Neutrophil (primary cell): ENCODE measurements at regions not wholly inside any gene's neighbourhood (a gene's known extent, or its start where the extent isn't known, plus 50 kb on each side); places are given as distances from the start of the nearest gene placed in this dataset.

Source experiments
- H3K27ac ChIP-seq: fragments of 200-600 bp; sonication (generic); 2 replicates; pipeline ENCODE4 v1.5.1; 2016; ENCODE audit warnings: mild to moderate bottlenecking, moderate library complexity
- H3K27me3 ChIP-seq: fragments of 200-600 bp; sonication (generic); 2 replicates; pipeline ENCODE4 v1.6.0; 2016; ENCODE audit warnings: mild to moderate bottlenecking
- H3K36me3 ChIP-seq: fragments of 200-600 bp; sonication (generic); 2 replicates; pipeline ENCODE4 v1.5.1; 2017
- H3K4me1 ChIP-seq, 2 experiments: fragments of 200-600 bp in 1 of 2; sonication (generic) in 1 of 2; 1 replicate in 1 of 2; 2 replicates in 1 of 2; pipeline versions ENCODE4 v1.5.1 to v1.6.1; 2013 to 2016; ENCODE audit warnings: low read depth in 1 of 2, low read length in 1 of 2, mild to moderate bottlenecking in 1 of 2, moderate library complexity in 1 of 2; ENCODE audit not compliant: control insufficient read depth in 1 of 2, insufficient read depth in 1 of 2
- H3K4me3 ChIP-seq, 2 experiments: fragments of 200-600 bp in 1 of 2; sonication (generic) in 1 of 2; 1 replicate in 1 of 2; 2 replicates in 1 of 2; pipeline ENCODE4 v1.5.1; 2013 to 2016; ENCODE audit warnings: low read depth in 1 of 2, low read length in 1 of 2, mild to moderate bottlenecking in 1 of 2, moderate library complexity in 1 of 2
- H3K9me3 ChIP-seq: fragments of 200-600 bp; sonication (generic); 2 replicates; pipeline ENCODE4 v1.5.1; 2016
- TF ChIP-seq, protein P1 (sequence below): fragments of 200-600 bp; sonication (generic); IDR thresholded peaks from 2 replicates; pipeline ENCODE4 v1.5.1; 2016; ENCODE audit warnings: antibody characterized with exemption

DNA sequence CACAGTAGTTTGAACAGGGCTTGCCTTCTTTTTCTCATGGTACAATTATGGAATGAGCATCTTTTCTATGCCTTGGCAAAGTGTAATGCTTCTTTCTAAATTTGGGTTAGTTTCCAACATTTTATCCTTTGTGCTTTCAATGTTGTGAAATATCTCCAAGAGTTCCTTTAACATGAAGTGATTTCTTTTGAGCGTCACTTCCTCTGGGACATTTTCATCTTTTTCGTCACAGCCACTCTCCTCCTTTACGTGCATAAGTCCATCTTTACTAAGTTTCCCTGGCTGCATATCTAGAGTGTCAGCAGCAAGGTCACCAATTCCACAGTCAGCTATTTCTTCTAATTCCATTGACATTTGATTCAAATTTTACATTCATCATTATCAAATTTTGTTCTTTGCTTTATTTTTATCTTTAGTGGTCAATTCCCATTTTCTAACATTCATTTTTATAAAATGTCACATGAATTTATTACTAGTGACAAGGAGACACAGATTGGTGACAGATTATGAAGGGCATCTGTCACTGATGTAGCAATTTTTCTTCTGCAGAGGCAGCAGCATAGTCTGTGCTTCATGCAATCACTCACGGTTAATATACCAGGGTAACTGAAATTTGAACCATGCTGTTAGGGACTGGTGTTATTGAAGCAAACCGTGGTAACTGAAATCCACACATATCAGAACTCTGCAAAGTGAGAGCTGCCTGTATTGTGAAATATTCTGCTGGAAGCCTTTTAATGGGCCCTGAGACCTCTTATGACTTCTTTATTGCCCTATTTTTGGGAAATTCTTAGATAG, 126.5 kb upstream of the THBS1 start:
- no peaks in the 10 kb centered on the region for H3K27me3 ChIP-seq
- TF ChIP-seq, protein P1, sequence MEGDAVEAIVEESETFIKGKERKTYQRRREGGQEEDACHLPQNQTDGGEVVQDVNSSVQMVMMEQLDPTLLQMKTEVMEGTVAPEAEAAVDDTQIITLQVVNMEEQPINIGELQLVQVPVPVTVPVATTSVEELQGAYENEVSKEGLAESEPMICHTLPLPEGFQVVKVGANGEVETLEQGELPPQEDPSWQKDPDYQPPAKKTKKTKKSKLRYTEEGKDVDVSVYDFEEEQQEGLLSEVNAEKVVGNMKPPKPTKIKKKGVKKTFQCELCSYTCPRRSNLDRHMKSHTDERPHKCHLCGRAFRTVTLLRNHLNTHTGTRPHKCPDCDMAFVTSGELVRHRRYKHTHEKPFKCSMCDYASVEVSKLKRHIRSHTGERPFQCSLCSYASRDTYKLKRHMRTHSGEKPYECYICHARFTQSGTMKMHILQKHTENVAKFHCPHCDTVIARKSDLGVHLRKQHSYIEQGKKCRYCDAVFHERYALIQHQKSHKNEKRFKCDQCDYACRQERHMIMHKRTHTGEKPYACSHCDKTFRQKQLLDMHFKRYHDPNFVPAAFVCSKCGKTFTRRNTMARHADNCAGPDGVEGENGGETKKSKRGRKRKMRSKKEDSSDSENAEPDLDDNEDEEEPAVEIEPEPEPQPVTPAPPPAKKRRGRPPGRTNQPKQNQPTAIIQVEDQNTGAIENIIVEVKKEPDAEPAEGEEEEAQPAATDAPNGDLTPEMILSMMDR = no peak
- H3K27ac ChIP-seq = no peak overlapping the region
- no peaks in the 10 kb centered on the region for H3K36me3 ChIP-seq
- no peaks in the 10 kb centered on the region for H3K9me3 ChIP-seq
- peaks cover 0 to 12% of the 10 kb centered on the region in 2 experiments for H3K4me1 ChIP-seq
- H3K4me3 ChIP-seq = no peak overlapping the region

DNA sequence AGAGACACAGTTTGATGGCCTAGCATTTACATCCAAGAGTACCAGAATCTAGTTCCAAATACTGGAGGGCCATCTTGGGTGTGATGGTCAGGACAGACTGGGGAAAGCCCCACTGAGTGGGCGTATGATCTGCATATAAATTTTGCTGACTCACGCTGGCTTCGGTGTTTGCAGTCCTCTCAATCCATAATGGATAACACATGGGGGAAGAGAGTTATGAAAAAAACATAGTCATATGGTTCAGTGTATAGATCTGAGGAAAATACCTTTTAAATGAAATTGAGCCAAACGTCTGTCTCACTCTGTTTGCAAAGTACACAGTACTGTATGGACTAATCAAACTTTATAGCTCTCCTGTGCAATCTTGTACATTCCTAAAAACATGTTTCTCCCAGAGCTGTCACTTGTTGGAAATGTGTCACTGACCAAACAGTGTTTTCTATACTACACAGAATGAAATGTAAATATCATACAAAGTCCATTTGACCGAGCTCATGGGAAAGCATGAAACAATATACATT, 125.3 kb upstream of the THBS1 start:
- TF ChIP-seq, protein P1 = no peak
- no peaks in the 10 kb centered on the region for H3K9me3 ChIP-seq
- no peak overlapping the region for H3K4me3 ChIP-seq
- H3K36me3 ChIP-seq = no peaks in the 10 kb centered on the region
- H3K27me3 ChIP-seq = no peaks in the 10 kb centered on the region
- H3K27ac ChIP-seq = no peak overlapping the region
- H3K4me1 ChIP-seq = peaks cover 0 to 12% of the 10 kb centered on the region in 2 experiments

DNA sequence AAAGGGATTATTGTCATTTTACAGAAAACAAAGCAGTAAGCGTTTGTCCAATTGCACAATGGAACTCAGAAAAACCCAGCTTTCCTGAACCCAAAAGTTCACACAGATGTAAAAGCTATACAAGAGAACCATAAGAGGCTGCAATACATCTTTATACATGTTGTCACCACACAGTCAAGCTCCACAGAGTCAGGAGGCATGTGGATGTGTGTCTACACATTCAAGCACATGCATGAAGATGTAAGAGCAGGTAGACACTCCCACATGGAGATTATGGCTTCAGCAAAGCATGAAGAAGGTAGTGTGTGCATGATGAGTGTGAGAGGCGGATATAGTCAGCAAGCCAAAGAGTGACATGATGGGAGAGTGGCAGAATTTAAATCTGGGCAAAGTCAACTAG, 124.7 kb upstream of the THBS1 start:
- peaks cover 0 to 12% of the 10 kb centered on the region in 2 experiments for H3K4me1 ChIP-seq
- H3K9me3 ChIP-seq = no peaks in the 10 kb centered on the region
- TF ChIP-seq, protein P1 = no peak
- no peak overlapping the region for H3K4me3 ChIP-seq
- no peak overlapping the region for H3K27ac ChIP-seq
- H3K36me3 ChIP-seq = no peaks in the 10 kb centered on the region
- no peaks in the 10 kb centered on the region for H3K27me3 ChIP-seq

DNA sequence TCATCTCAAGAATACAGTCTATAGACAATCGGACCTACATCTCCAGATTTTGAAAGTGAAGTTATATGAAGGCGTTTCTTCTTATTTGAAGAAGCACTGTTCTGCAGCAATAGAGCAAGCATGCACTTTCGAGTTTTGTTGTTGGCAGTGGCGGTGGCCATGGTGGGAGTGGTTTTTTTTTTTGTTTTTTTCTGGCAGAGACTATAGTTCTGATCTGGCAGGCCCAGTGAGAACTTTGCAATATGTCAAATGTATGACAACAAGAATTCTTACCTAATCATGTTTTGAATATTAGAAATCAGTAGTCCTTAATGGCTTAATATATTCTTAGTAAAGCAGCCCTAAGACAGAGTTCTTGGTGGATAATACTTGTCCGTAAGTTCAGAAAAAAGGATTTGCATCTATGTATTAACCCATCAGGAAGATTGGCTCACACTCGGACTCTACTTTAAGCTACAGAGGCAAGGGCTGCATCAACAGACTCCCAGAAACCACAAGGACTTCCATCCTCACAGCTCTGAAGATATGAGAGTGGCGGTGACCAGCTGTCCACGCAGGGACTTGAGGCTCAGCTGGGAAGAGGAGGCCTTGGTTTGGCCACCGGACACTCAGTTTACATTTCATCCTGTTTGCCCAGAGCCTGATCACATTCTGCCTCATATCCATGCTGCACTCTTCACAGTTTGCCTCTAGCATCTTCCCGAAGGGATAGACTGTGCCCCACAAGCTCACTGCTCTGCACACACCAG, 124.1 kb upstream of the THBS1 start:
- Histone ChIP-seq H3K36me3 (no peaks in the 10 kb centered on the region), H3K27me3 (no peaks in the 10 kb centered on the region), H3K4me1 (peaks cover 0 to 12% of the 10 kb centered on the region in 2 experiments), H3K27ac (no peak overlapping the region), H3K9me3 (no peaks in the 10 kb centered on the region), H3K4me3 (no peak overlapping the region)
- TF ChIP-seq, protein P1 = no peak

DNA sequence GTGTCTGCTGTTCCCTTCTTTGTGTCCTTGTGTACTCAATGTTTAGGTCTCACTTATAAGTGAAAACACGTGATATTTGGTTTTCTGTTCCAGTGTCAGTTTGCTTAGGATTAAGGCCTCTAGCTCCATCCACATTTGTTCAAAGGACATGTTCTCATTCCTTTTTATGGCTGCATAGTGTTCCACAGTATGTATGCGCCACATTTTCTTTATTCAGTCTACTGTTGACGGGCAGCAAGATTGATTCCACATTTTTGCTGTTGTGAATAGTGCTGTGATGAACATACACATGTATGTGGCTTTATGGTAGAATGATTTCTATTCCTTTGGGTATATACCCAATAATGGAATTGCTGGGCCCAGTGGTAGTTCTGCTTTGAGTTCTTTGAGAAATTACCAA, 122.7 kb upstream of the THBS1 start:
- H3K9me3 ChIP-seq = no peaks in the 10 kb centered on the region
- H3K36me3 ChIP-seq = no peaks in the 10 kb centered on the region
- TF ChIP-seq, protein P1 = no peak
- H3K27me3 ChIP-seq = no peaks in the 10 kb centered on the region
- no peak overlapping the region for H3K4me3 ChIP-seq
- H3K4me1 ChIP-seq = peaks cover 0 to 12% of the 10 kb centered on the region in 2 experiments
- H3K27ac ChIP-seq = no peak overlapping the region
